GM10248 (cell line): ENCODE measurements at regions not wholly inside any gene's neighbourhood (a gene's known extent, or its start where the extent isn't known, plus 50 kb on each side); places are given as distances from the start of the nearest gene placed in this dataset.
"Not testable (repeated sequence)": the region's sequence is repeated elsewhere in the genome, so short reads cannot be mapped to it uniquely, and the experiment has no call there.

Experiments used
- CTCF ChIA-PET: fragments of 300-600 bp; sonication (Branson Sonifier 250); formaldehyde crosslinking; extraction: SDS; loops from one replicate; lab custom pipeline; 2021; ENCODE audit warnings: antibody characterized with exemption; lab: Yijun Ruan, JAX
- POLR2A ChIA-PET: fragments of 350-650 bp; sonication (Branson Sonifier 250); formaldehyde crosslinking; extraction: SDS; loops from one replicate; lab custom pipeline; 2020; ENCODE audit warnings: antibody characterized with exemption; lab: Yijun Ruan, JAX
- DNase-seq: peaks from one replicate; pipeline ENCODE4 v3.0.0; 2012; ENCODE audit errors: extremely low spot score
- CTCF ChIP-seq: IDR thresholded peaks from 2 replicates; pipeline ENCODE4 v1.5.1; 2012; ENCODE audit warnings: mild to moderate bottlenecking, low read depth; ENCODE audit errors: extremely low read depth, missing control alignments, control extremely low read depth

GRCh38 chr10:3564346-3565002, 220.5 kb downstream of the KLF6 start:
- ChIA-PET POLR2A (no interaction called here), CTCF (no interaction called here)
- no peak for TF ChIP-seq CTCF
- DNase-seq, result no peak

DNA sequence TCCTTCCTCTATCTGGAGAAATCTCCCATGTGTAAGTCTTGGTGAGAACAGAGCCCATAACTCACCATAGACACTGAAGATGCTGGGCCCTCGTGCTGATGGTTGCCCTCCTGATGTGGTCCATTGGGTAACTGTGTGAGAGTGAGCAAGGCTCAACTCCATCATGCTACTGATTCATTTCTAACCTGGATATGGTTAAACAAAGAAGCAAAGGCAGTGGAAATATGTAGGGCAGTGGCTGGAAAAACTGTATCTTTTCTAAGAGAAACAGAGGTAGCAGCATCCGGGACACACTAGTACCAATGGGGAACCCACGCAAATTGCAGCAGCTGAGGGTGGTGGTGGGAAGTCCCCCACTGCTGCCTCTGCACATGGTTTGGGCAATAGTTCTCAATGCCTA, 221.7 kb downstream of the KLF6 start:
- no peak for TF ChIP-seq CTCF
- CTCF ChIA-PET, result no interaction called here
- POLR2A ChIA-PET, result no interaction called here
- no peak for DNase-seq

GRCh38 chr10:3560628-3561027, 224.4 kb downstream of the KLF6 start:
- CTCF ChIA-PET, POLR2A ChIA-PET, DNase-seq: not testable (repeated sequence)

GRCh38 chr10:3559527-3559926, 225.5 kb downstream of the KLF6 start:
- CTCF ChIA-PET, result no interaction called here
- no peak for TF ChIP-seq CTCF
- POLR2A ChIA-PET, result no interaction called here
- no peak for DNase-seq

GRCh38 chr10:3559011-3559410, 226.0 kb downstream of the KLF6 start:
- CTCF ChIA-PET, result no interaction called here
- POLR2A ChIA-PET, result no interaction called here
- TF ChIP-seq CTCF, result no peak
- no peak for DNase-seq

DNA sequence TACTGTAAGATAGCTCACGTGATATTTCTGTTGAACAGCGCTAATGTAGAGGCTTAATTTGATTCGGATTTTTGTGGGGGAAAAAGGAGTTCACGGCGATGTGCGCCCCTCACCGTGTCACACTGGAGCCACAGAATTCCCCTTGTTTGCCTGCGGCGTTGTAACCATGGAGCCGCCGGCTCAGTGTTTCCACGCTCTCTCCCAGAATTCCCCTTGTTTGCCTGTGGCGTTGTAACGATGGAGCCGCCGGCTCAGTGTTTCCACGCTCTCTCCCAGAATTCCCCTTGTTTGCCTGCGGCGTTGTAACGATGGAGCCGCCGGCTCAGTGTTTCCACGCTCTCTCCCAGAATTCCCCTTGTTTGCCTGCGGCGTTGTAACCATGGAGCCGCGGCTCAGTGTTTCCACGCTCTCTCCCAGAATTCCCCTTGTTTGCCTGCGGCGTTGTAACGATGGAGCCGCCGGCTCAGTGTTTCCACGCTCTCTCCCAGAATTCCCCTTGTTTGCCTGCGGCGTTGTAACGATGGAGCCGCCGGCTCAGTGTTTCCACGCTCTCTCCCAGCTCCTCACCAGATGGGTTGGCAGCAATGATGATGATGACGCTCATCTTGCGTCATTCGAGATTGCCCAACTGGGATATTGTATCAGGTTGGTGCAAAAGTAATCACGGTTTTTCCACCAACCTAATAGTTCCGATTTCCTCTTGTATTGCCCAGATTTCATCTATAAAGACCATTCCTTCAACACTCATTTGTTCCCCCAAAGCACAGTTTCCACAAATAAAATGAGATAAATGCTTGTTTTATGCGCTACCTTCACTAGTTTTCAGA, 228.6 kb downstream of the KLF6 start:
- DNase-seq, POLR2A ChIA-PET, CTCF ChIA-PET: not testable (repeated sequence)

- DNase-seq, result no peak
- TF ChIP-seq CTCF, result no peak
- POLR2A ChIA-PET, result no interaction called here
- CTCF ChIA-PET, result interaction anchor here (0.9 kb wide), 1 partner anchor 76 kb away, joined by 3 read pairs; no protein-coding TSS in a partner anchor
These were observed 230.9 kb downstream of the KLF6 start for GRCh38 chr10:3554121-3554522.
